CD14-positive monocyte (primary cell): ENCODE measurements at regions not wholly inside any gene's neighbourhood (a gene's known extent, or its start where the extent isn't known, plus 50 kb on each side); places are given as distances from the start of the nearest gene placed in this dataset.
A peak's percentile ranks its signal among the peaks of the same experiment; 100 is the strongest.

Source experiments
- DNase-seq, 3 donors: peaks; one replicate each; pipeline ENCODE4 v3.0.0-alpha.2; 2011 to 2022
- H2AFZ ChIP-seq: 2 replicates; pipeline ENCODE4 v1.6.0; 2012; ENCODE audit warnings: mild to moderate bottlenecking, low read depth, low read length, inconsistent platforms; ENCODE audit not compliant: insufficient read depth, poor library complexity, severe bottlenecking
- H3K27ac ChIP-seq, 2 donors: 1 replicate in 1 of 2; 2 replicates in 1 of 2; pipeline ENCODE4 v1.5.1; 2012 to 2013; ENCODE audit warnings: low read length in 2 of 2, control low read depth in 1 of 2, inconsistent platforms in 1 of 2, low read depth in 1 of 2, mild to moderate bottlenecking in 1 of 2
- H3K27me3 ChIP-seq, 2 donors: one replicate each; pipeline versions ENCODE4 v1.6.0 to v1.6.1; 2011 to 2013; ENCODE audit warnings: low read length in 2 of 2; ENCODE audit not compliant: control insufficient read depth in 2 of 2, insufficient read depth in 2 of 2
- H3K36me3 ChIP-seq, 2 donors: replicated peaks in 1 of 2; 1 replicate in 1 of 2; 2 replicates in 1 of 2; pipeline versions ENCODE4 v1.5.1 to v1.6.1; 2012 to 2013; ENCODE audit warnings: low read length in 2 of 2, control low read depth in 1 of 2, inconsistent platforms in 1 of 2, mild to moderate bottlenecking in 1 of 2; ENCODE audit not compliant: insufficient read depth in 2 of 2, control insufficient read depth in 1 of 2
- H3K4me1 ChIP-seq, 2 donors: 1 replicate in 1 of 2; 2 replicates in 1 of 2; pipeline versions ENCODE4 v1.5.1 to v1.6.1; 2012 to 2013; ENCODE audit warnings: low read length in 2 of 2, control low read depth in 1 of 2, inconsistent platforms in 1 of 2, mild to moderate bottlenecking in 1 of 2, moderate library complexity in 1 of 2; ENCODE audit not compliant: insufficient read depth in 2 of 2, control insufficient read depth in 1 of 2
- H3K4me2 ChIP-seq: replicated peaks from 2 replicates; pipeline ENCODE3; 2012; ENCODE audit warnings: low read length, moderate library complexity, mild to moderate bottlenecking; ENCODE audit not compliant: poor library complexity, severe bottlenecking; ENCODE audit errors: extremely low read depth
- H3K4me3 ChIP-seq, 3 experiments: fragments of 200-600 bp in 1 of 3; sonication (generic) in 1 of 3; replicated peaks in 1 of 3; 1 replicate in 2 of 3; 2 replicates in 1 of 3; pipeline ENCODE4 v1.5.1; 2011 to 2013; ENCODE audit warnings: low read length in 3 of 3, mild to moderate bottlenecking in 3 of 3, control low read depth in 2 of 3, low read depth in 2 of 3, inconsistent platforms in 1 of 3, moderate library complexity in 1 of 3
- H3K79me2 ChIP-seq: 2 replicates; pipeline ENCODE4 v1.6.0; 2012; ENCODE audit warnings: mild to moderate bottlenecking, control low read depth, inconsistent platforms, low read length, moderate library complexity; ENCODE audit not compliant: insufficient read depth
- H3K9ac ChIP-seq: 2 replicates; pipeline ENCODE4 v1.6.0; 2017; ENCODE audit warnings: low read length, mild to moderate bottlenecking; ENCODE audit not compliant: insufficient read depth, poor library complexity, severe bottlenecking
- H3K9me3 ChIP-seq, 2 donors: replicated peaks in 1 of 2; 1 replicate in 1 of 2; 2 replicates in 1 of 2; pipeline versions ENCODE4 v1.5.1 to v1.6.1; 2012 to 2013; ENCODE audit warnings: low read length in 2 of 2, control low read depth in 1 of 2; ENCODE audit not compliant: control insufficient read depth in 1 of 2, insufficient read depth in 1 of 2
- H4K20me1 ChIP-seq: 2 replicates; pipeline ENCODE4 v1.6.0; 2012; ENCODE audit warnings: mild to moderate bottlenecking, low read length, control low read depth, moderate library complexity; ENCODE audit not compliant: insufficient read depth
- H3K27ac Mint-ChIP-seq, 7 donors: one replicate each; pipeline ENCODE4 v1.8.0; 2020; ENCODE audit warnings: mild to moderate bottlenecking in 7 of 7, mixed read lengths in 7 of 7, moderate library complexity in 6 of 7, inconsistent platforms in 2 of 7
- H3K27me3 Mint-ChIP-seq, 3 donors: one replicate each; pipeline ENCODE4 v1.8.0; 2021 to 2022; ENCODE audit warnings: low read depth in 3 of 3, mild to moderate bottlenecking in 3 of 3, mixed read lengths in 3 of 3, moderate library complexity in 3 of 3, inconsistent platforms in 1 of 3
- H3K36me3 Mint-ChIP-seq, 2 donors: one replicate each; pipeline ENCODE4 v1.8.0; 2020; ENCODE audit warnings: mixed read lengths in 2 of 2, inconsistent platforms in 1 of 2, mild to moderate bottlenecking in 1 of 2
- H3K4me1 Mint-ChIP-seq: one replicate; pipeline ENCODE4 v1.8.0; 2020; ENCODE audit warnings: mild to moderate bottlenecking, mixed read lengths
- H3K4me3 Mint-ChIP-seq, 2 donors: one replicate each; pipeline ENCODE4 v1.8.0; 2020; ENCODE audit warnings: mild to moderate bottlenecking in 2 of 2, mixed read lengths in 2 of 2, moderate library complexity in 1 of 2
- H3K9me3 Mint-ChIP-seq, 7 donors: one replicate each; pipeline ENCODE4 v1.8.0; 2020 to 2022; ENCODE audit warnings: mixed read lengths in 7 of 7, mild to moderate bottlenecking in 6 of 7, moderate library complexity in 6 of 7, inconsistent platforms in 2 of 7
- CTCF ChIP-seq: fragments of 200-600 bp; IDR thresholded peaks from one replicate; pipeline ENCODE4 v1.8.0; 2022; ENCODE audit warnings: antibody characterized with exemption, mild to moderate bottlenecking
- WGBS: methylation state at CpG from one replicate; pipeline ENCODE4 v1.1.5; 2013; ENCODE audit warnings: missing lambda C conversion rate; ENCODE audit not compliant: insufficient coverage; 5-methylcytosine and 5-hydroxymethylcytosine counted together
- intact Hi-C, 2 donors: fragments of 100-400 bp; cut with micrococcal nuclease; formaldehyde crosslinking; loops; one replicate each; pipeline versions ENCODE4 v1.15.0 to v1.15.1; 2023

- H3K4me3 ChIP-seq = no peak overlapping the region
- H3K36me3 ChIP-seq = no peaks in the 10 kb centered on the region
- no peak overlapping the region for H3K9ac ChIP-seq
- no peaks in the 10 kb centered on the region for H3K4me1 ChIP-seq
- H3K27ac ChIP-seq = no peak overlapping the region
- no peak overlapping the region for H2AFZ ChIP-seq
- Mint-ChIP-seq H3K27me3 (peaks cover 0 to 2% (median 0%) of the 10 kb centered on the region in 3 donors), H3K4me1 (no peaks in the 10 kb centered on the region), H3K4me3 (no peak overlapping the region), H3K36me3 (no peaks in the 10 kb centered on the region), H3K9me3 (peaks cover 0 to 2% (median 0%) of the 10 kb centered on the region in 7 donors), H3K27ac (no peak overlapping the region)
- no peaks in the 10 kb centered on the region for H4K20me1 ChIP-seq
- TF ChIP-seq CTCF = no peak
- no peak for DNase-seq
- H3K9me3 ChIP-seq = no peaks in the 10 kb centered on the region
- H3K79me2 ChIP-seq = no peaks in the 10 kb centered on the region
- no CpG with 5 or more reads among the region's 1 CpG for WGBS
- H3K4me2 ChIP-seq = no peak overlapping the region
- H3K27me3 ChIP-seq = no peaks in the 10 kb centered on the region
- intact Hi-C loops = no loop called here
Observed at GRCh38 chr5:101989659-101990058, 306.4 kb downstream of the SLCO4C1 start.

- H3K4me3 Mint-ChIP-seq = no peak overlapping the region
- peak; percentile 70 for TF ChIP-seq CTCF
- intact Hi-C loops = no loop called here
- Histone ChIP-seq H2AFZ (no peak overlapping the region), H3K9me3 (no peaks in the 10 kb centered on the region), H3K9ac (no peak overlapping the region), H3K27ac (no peak overlapping the region), H3K4me2 (no peak overlapping the region), H4K20me1 (no peaks in the 10 kb centered on the region), H3K4me3 (no peak overlapping the region), H3K36me3 (no peaks in the 10 kb centered on the region), H3K27me3 (no peaks in the 10 kb centered on the region), H3K4me1 (no peaks in the 10 kb centered on the region), H3K79me2 (no peaks in the 10 kb centered on the region)
- peaks cover 0 to 7% (median 0%) of the 10 kb centered on the region in 3 donors for H3K27me3 Mint-ChIP-seq
- H3K27ac Mint-ChIP-seq = no peak overlapping the region
- WGBS = no CpG with 5 or more reads among the region's 1 CpG
- no peaks in the 10 kb centered on the region for H3K4me1 Mint-ChIP-seq
- peak; percentile 0 to 20 (median 3) for DNase-seq
- no peaks in the 10 kb centered on the region for H3K36me3 Mint-ChIP-seq
- no peaks in the 10 kb centered on the region for H3K9me3 Mint-ChIP-seq
Observed at GRCh38 chr5:101977729-101978345, 318.2 kb downstream of the SLCO4C1 start.
